T-helper 9 cell (primary cell): ENCODE measurements at regions not wholly inside any gene's neighbourhood (a gene's known extent, or its start where the extent isn't known, plus 50 kb on each side); places are given as distances from the start of the nearest gene placed in this dataset.
"Not testable (repeated sequence)": the region's sequence is repeated elsewhere in the genome, so short reads cannot be mapped to it uniquely, and the experiment has no call there.

Experiments used
- DNase-seq: peaks from one replicate; pipeline ENCODE4 v3.0.0-alpha.2; 2020

DNA sequence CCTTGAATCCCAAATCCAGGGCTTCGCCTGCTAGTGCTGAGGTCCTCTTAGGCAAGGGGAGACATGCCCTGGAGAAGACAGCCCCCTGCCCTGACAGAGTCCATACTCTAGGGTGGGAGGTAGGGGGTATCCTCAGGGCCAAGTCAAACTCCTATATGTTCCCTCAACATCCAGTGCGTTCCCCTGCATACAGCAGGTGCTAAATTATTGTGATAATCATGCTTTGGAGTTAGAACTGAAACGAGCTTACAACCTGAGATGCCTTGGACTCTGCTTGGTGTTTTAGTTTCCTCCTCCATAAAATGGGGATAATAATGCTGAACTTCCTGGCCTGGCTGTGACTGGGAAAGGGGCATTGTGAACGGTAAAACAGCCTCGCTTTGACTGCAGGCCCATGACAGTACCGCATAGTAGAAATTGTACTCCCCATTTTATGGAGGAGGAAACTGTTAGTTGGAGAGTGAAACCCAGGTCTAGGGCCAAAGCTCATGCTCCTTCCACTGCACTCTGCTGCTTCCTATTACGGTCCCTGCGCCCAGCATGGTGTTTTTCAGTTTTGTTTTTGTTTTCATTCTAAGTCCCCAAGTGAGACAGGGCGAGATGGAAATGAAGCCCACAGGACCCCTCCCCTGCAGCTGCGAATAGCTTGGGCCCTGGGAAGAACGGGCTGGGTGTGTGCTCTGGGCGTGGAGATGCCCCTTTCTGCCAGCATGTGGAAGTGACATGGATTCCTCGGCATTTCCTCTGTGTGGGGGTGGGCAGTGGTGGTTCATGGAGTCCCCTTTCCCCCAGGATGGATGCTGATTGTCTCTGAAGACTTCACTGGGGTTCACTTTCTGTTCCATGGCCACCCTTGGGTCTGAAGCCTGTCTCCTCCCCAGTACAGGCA, 162.5 kb downstream of the VEGFA start:
- DNase-seq = no peak

DNA sequence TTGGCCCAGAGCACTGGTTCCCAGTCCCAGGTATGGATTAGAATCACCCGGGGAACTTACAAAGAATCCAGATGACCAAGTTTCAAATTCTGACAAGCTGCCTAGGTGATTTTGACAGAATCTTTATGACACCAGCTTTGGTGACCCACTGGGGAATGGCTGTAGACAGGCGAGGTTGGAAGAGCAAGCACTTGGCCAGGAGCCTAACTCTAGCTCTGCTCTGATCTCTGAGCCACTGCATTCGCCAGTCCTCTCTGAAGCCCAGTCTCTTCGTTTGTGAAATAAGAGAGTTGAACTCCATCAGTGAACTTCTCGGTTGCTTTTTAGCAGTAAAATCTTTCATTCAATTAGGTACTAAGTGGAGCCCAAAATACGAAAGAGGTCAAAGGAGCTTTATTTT, 161.2 kb downstream of the VEGFA start:
- DNase-seq = no peak

DNA sequence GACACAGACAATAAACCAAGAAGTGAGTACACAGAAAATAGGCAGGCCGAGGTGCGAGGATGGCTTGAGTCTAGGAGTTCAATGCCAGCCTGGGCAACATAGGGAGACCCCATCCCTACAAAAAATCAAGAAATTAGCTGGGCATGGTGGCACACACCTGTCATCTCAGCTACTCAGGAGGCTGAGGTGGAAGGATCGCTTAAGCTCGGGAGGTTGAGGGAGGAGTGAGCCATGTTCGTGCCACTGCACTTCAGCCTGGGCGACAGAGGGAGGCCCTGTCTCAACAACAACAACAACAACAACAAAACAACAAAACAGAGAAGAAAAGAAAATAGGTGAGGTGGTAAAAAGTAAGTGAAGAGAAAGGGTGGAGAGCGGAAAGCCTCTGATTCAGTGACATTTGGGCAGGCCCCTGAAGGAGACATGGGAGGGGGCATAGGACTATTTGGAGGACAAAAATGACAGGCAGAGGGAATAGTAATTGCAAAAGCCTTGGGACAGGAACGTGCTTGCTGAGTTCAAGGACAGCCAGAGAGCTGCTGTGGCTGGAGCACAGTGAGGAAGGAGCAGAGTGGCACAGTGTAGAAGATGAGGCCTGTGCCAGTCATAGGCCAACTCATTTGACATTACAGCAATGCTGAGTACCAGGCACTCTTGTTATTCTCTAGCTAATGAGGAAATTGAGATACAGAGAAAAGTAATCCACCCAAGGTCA, 160.6 kb downstream of the VEGFA start:
- DNase-seq = no peak

DNA sequence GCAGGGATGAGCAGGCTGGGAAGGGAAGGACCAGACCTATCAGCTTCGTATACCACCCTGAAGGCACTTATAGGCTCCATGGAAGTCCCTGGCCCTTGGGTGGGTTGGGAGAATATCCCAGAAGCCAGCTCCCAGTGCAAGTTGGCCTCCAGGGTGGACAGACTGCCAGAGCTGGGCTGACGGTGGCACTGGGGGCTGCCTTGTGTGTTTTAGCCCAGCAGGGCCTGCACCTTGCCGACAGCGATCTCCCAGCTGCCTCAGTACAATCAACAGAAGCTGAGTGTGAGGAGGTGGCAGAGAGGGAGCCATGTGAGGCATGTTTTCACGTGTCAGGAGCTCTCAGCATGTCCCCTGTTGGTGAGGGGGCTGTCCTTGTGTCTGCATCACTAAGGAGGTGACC, 159.5 kb downstream of the VEGFA start:
- DNase-seq = no peak

DNA sequence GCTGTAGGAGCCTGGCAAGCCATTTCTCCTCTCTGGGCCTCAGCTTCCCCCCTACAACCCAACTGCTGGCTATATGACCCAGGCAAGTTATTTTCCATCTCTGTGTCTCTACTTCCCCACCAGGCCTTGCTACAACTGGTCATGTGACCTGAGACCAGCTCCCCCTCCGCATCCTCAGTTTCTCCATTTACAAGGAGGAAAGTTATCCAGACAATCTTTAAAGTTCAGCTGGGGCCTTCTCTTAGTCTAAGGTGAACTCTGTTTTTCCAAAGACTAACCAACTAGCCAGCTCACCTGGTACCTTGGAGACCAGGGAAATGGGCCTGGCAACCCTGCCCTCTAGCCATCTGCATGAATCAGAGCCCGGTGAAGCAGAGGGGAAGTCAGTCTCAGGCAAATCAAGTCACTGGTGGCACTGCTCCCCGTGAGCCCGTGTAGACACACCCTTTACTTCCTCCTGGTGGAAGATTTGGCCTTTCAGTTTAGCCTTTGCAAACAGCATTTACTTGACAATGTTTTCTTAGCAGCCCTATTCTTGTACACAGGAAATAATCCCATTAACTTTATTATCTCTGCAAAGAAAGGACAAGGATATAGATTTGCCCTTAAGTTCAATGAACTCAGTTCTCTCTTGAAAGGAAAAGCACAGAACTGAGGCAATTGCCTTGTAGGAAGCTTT, 157.7 kb downstream of the VEGFA start:
- no peak for DNase-seq

DNA sequence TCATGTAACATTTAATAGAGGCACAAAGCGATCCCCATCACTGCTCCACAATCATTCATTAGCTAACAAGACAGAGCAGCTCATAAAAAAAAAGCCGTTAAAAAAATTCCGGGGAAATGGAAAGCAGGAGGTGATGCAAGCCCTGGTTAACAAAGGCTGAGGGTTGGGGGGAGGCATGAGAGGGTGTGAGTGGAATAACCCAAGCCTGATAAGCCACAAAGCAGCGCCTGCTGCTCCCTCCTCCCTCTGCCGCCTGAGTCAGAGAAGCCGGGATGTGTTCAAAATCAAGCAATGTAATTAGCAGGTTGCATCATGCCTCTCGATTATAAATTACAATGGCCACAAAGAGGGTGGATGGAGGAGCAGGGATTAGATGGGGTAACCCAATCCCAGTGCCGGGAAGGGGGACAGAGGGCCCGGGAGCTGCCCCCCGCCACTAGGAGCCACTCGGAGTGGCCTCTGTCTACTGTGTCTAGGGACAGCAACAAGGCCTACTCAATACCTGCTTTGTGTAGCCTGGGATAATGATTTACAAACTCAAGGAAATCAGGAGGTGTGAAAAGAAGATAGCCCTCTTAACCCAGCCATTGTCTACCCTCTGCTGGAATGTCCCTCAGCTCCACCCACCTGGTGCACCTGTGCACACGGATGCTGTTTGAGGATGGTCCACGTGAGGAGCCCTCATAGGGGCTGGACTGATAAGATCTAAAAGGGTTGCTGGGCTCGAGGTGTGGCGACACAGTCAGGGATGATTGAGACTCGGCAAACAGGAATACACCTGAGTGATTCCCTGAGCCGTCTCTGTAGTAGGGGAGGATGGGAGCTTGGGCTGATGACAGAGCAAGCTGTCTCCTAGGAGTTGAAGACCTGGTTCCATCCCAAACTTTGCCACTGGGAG, 156.9 kb downstream of the VEGFA start:
- no peak for DNase-seq

DNA sequence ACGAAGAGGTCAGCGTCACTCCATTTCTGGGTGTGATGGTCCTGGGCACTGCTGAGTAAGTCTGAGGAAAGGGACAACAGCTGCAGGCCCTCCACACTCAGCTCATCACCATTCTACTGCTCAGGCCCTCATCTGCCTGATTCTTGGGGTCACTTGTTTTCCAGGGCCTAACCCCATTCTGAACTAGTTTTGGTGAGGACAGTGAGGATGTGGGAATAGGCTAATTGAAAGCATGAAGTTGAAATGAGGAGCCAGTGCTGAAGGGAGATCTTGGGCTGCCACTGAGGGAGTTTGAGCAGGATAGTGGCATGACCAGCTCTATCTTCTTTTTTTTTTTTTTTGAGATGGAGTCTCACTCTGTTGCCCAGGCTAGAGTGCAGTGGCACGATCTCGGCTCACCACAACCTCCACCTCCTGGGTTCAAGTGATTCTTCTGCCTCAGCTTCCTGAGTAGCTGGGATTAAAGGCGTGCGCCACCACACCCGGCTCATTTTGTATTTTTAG, 155.7 kb downstream of the VEGFA start:
- not testable (repeated sequence) for DNase-seq

DNA sequence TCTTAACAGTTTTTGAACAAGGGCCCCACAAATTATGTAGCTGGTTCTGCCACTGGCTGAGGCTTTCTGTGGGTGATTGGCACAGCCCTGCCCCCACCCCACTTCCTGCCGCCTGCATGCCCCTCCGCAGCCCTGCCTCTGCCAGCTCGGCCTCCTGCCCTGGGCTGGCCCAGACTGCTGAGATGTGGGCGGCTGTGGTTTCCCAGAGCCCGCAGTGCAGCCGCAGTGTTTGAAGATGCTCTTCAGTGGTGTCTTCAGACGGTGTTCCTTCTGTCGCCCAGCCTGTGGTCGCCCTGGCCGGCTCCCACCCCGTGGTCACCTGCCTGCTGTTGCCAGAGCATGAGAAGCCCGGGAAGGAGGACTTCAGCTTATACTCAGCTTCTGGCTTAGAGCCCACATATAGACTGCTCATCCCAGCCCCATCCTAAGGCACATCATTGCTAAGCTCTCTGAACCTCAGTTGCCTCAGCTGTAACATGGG, 154.3 kb downstream of the VEGFA start:
- DNase-seq = no peak

DNA sequence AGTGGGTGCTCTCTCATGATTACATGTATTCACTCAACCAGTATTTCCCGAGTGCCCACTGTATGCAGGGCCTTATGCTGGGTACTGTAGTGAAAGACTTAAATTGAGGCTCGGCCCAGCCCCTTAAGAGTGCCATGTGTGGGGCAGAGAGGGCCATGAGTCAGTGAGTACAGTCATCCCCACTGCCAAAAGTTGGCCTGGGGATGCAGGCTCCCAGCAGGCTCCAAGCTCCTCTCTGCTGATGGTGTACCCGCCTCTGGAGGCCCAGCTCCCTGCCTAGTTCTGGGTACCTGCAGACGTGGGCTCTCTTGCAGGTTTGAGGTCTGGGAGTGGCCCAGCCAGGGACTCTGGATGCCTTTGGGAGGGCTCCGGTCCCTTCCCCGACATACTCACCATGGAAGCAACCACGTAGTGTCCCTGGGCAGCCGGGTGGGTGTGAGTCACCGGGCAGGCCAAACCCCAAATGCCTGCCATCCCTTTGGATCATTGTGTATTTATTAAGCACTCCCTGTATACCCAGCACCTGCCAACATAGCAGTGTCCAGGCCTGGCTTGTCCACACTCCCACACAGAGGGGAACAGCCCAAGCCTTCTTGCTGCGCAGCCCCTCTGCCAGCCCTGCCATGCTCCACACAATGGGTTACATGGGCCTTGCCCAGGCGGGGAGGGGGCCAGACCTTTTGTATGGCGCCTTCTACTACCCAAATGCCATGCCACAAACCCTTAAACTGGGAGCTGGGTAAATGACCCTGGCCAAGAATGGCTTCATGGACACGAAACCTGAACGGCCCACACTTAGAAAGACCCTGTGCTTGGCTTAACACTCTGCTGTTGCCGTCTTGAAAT, 153.6 kb downstream of the VEGFA start:
- DNase-seq = no peak

DNA sequence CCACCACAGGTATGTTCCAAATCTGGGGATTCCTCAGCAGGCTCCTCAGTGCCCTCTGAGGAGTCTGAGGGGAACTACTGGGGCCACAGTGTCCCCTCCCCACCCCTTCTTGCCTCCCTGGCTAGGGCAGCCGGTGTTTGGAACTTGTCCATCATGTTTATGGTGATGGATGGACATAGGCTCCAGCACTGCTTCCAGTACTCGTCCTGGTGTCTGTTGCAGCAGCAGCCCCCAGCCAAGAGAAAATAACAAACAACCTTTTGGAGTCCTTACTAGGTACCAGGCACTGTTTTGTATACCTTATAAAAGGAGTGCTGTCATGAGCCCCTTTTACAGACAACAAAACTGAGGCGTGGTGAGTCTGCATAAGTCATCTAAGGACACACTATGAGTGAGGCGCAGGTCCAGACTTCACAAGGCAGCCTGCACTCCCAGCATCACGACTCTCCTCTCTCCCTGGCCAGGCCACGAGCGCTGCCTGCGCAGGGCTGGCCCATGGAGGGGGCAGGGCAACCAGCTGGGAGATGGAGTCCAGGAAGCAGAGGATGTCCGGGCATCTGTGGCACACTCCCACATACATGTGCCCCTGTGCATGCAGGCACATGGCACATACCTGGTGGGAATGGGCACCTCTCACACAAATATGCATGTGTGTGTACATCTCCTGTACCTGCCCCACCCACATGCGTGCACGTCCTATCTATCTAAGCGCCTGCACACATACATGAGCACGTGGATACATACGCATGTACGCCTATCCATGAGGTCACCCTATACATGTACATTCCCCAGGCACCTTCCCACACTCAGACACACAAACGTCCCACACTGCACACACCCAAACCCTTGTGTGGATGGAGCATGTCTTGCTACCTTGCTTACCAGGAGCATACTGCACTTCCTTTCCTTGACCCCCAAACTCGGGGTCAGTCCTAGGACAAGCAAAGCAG, 152.7 kb downstream of the VEGFA start:
- DNase-seq = no peak

DNA sequence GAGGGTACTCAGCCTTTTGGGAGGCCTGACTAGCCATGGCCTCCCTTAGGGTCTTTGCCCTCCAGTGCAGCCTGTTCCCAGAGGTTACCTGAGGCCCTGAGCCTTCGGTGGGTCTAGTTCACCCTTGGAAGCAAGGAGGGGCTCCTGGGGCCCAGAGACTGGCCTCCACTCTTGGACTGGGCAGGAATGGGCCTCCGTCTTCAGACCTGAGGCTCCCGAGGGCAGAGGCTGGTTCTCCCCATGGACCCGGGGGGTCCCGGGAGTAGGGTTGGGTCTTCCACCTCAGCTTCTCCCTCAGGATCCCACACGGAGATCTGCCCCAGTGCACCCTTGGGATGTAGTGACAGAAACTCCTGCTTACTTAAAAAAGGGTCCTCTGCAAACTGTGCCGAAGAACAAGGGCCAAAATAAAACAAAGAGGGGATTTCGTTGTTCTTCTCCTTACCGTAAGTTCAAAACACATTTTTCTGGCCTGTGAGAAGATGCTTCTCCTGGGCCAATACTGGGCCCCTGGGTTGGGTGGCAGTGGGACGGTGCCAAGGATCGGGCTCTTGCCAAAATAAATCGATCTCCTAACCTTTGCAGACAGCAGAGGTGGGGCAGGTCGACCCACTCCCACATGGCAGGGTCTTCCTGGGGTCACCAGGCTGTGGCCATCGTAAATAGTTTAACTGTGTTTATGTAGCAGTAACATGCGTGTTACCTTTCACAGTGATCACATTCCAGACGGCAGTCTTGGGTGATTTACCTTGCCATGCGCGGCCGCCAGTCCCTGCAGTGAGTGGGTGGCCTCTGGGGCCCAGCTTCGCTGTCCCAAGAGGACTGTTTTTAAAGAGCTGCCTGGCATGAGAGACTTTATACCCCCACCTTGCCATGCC, 151.8 kb downstream of the VEGFA start:
- no peak for DNase-seq

DNA sequence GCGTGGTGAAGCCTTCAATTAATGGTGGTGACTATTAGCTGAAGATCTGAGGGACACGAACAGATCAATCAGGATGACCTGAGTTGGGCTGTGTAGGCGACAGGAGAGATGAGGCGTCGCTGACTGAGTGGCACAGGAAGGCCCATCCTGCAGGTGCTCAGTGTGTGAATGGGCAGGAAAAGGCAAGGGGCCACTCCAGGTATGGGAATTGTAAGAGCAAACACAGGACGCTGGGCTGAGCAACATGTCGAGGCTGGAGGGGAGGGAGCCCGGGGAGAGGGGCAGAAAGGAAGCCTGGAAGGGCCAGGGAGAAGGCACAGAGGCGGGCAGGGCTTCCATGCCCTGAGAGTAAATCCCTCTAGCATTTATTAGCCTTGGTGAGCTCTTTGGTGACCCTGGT, 151.0 kb downstream of the VEGFA start:
- no peak for DNase-seq

DNA sequence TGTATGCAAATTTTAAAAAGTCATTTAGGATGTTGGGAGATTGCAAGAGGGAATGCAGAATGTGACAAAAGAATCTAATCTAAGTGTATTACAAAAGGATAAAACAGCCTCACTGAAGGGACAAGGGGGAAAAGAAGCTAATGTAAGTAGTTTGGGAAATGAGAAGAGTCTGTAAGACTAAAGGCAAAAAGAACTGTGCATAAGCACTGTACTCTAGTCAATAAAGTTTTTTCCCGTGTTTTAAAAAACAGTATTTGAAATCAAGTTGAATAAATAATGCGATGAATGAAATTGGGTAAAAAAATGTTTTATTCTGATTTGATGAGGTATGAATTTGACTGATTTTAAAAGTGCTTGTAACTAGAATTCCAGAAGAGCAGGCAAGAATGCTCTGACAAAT, 149.8 kb downstream of the VEGFA start:
- no peak for DNase-seq

DNA sequence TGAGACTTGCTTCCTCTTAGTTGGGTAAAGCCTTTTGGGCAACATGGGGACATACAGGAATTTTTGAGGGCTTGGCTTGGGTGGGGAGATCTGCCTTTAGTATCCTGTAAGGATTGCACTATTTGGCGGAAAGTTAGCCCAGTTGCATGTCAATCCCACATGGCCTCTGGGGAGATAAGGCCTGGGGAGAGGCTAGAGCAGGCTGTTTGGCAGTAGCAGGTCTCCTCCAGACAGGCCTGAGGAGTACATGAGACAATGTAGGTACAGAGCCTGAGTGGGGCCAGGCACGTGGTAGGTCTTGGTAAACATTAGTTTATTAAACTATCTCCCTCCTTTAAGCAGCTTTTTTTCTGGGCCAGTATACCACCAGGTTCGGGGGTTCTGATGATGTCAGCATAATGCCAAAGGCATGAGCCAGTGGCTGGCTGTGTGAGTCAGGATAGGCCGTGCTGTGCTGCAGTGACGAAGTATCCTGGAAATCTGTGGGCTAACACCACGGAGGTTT, 147.9 kb downstream of the VEGFA start:
- no peak for DNase-seq

DNA sequence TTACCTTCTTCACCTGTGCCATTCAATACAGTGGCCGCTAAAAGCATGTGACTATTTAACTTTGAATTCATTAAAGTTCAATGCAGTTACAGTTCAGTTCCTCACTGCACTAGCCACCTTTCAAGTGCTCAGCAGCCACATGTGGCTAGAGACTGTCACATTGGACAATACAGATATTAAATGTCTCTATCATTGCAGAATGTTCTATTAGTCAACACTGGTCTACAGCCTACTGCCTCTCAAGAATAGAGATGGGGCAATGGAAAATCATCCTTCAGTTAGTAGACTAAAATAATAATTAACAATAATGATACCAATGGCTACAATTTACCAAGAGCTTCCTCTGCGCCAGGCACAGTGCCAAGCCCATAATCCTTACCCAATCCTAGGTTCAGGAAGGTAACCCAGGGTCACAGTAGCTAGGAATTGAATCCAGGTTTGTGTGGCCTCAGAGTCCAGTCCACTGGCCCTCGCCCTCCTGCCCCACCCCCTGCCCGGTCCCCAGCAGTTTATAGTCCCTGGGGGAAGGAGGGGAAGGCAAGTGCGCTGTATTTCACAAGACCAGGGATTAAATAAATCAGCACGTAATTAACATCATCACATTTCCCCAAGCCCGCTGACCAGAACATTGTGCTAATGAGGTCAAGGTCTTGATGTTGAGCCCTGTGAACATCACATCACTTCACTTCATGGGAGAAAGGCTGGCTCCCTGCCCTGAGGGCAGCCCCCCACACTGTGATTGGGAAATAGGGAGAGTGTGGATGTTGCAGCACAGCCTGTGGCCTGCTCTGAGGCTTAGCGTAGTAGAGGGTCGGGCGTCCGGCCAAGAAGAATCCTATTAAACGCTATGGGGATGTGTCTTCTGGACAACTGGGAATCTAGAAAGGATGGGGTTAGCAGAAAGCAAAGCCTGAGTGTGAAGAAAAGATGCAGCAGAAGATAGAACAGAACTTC, 147.2 kb downstream of the VEGFA start:
- no peak for DNase-seq

DNA sequence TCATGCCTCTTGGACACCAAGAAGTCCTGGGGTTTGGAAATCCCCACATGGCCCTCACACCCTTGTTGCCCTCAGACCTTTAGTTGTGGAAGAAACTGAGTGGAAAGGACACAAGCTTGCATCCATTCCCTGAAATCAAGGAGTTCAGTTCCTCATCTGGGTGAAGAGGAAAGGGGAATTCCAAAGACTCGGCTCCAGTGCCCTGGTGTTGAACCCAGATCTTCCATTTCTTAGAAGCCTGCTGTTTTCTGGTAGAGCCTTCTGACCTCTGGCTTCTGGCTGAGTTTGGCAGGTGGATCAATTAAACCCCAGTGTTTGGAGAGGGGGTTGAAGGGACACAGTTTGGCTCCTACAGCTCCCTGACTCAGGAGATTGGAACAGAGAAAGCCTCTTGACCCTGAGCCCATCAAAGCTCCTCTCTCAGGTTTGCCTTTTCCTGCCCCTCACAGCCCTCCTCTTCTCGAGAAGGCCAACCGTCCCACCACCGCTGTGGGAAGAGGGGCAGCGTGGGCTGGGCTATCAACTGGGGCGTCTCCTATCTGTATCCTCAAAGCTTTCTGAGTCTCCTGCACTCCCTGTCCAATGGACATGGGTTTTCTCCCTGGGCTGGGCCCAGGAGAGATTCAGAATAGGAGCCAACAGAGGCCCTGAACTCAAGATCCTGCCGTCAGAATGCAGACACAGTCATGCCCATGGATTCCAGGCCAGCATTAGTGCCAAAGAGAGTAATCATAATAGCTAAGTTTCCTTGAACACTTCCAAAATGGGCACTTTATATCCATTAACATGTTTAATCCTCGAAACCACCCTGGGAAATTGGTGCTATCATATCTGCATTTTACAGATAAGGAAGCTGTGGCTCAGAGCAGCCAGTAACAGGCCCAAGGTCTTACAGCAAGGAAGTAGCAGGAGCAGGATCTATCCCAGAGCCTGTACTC, 146.2 kb downstream of the VEGFA start:
- DNase-seq = no peak
